GM23338 (cell line): ENCODE measurements at regions not wholly inside any gene's neighbourhood (a gene's known extent, or its start where the extent isn't known, plus 50 kb on each side); places are given as distances from the start of the nearest gene placed in this dataset.

Experiments
- ATAC-seq: fragments of 200-7000 bp; cut with Tn5 transposase; 3 replicates; pipeline ENCODE4 v1.9.1; 2020
- DNase-seq: peaks from one replicate; pipeline ENCODE4 v3.0.0-alpha.2; 2015; ENCODE audit warnings: low spot score
- H2AFZ ChIP-seq: fragments of 200-600 bp; sonication (generic); 2 replicates; pipeline ENCODE4 v1.8.0; 2016; ENCODE audit warnings: antibody characterized with exemption, mild to moderate bottlenecking, moderate library complexity
- H3F3A ChIP-seq: fragments of 200-600 bp; sonication (generic); replicated peaks from 2 replicates; pipeline ENCODE4 v1.8.0; 2017; ENCODE audit warnings: antibody characterized with exemption, mixed run types, low read depth
- H3K27ac ChIP-seq: fragments of 200-600 bp; sonication (generic); 2 replicates; pipeline ENCODE4 v1.6.1; 2016; ENCODE audit warnings: low read depth
- H3K27me3 ChIP-seq: fragments of 200-600 bp; sonication (generic); 2 replicates; pipeline ENCODE4 v1.8.0; 2016; ENCODE audit warnings: mild to moderate bottlenecking, mixed run types, moderate library complexity; ENCODE audit not compliant: insufficient read depth
- H3K36me3 ChIP-seq: fragments of 200-600 bp; sonication (generic); 2 replicates; pipeline ENCODE4 v1.8.0; 2016; ENCODE audit warnings: mild to moderate bottlenecking; ENCODE audit not compliant: insufficient read depth
- H3K4me1 ChIP-seq: fragments of 200-600 bp; sonication (generic); 2 replicates; pipeline ENCODE4 v1.8.0; 2016; ENCODE audit warnings: mild to moderate bottlenecking, moderate library complexity; ENCODE audit not compliant: insufficient read depth
- H3K4me2 ChIP-seq: fragments of 200-600 bp; sonication (generic); 2 replicates; pipeline ENCODE4 v1.7.1; 2017; ENCODE audit warnings: mixed run types
- H3K4me3 ChIP-seq: fragments of 200-600 bp; sonication (generic); 2 replicates; pipeline ENCODE4 v1.6.1; 2016; ENCODE audit warnings: mixed run types
- H3K79me2 ChIP-seq: fragments of 200-600 bp; sonication (generic); replicated peaks from 2 replicates; pipeline ENCODE4 v1.8.0; 2017; ENCODE audit warnings: mild to moderate bottlenecking; ENCODE audit not compliant: insufficient read depth
- H3K9me2 ChIP-seq: fragments of 200-600 bp; sonication (generic); 2 replicates; pipeline ENCODE4 v1.8.0; 2017; ENCODE audit not compliant: insufficient read depth
- H4K20me1 ChIP-seq: fragments of 200-600 bp; sonication (generic); replicated peaks from 2 replicates; pipeline ENCODE4 v1.8.0; 2017; ENCODE audit warnings: mild to moderate bottlenecking; ENCODE audit not compliant: insufficient read depth
- H3K27ac Mint-ChIP-seq: 2 replicates; pipeline ENCODE4 v1.8.0; 2020; ENCODE audit warnings: inconsistent platforms, mild to moderate bottlenecking, moderate library complexity, mixed read lengths
- H3K27me3 Mint-ChIP-seq: 3 replicates; pipeline ENCODE4 v1.8.0; 2022; ENCODE audit warnings: low read depth, mild to moderate bottlenecking, moderate library complexity, mixed read lengths, inconsistent platforms; ENCODE audit not compliant: insufficient read depth, poor library complexity
- H3K36me3 Mint-ChIP-seq: 3 replicates; pipeline ENCODE4 v1.8.0; 2021; ENCODE audit warnings: low read depth, mild to moderate bottlenecking, inconsistent platforms, moderate library complexity, mixed read lengths
- H3K4me1 Mint-ChIP-seq: 3 replicates; pipeline ENCODE4 v1.8.0; 2020; ENCODE audit warnings: mild to moderate bottlenecking, inconsistent platforms, mixed read lengths
- H3K4me3 Mint-ChIP-seq: 3 replicates; pipeline ENCODE4 v1.8.0; 2021; ENCODE audit warnings: moderate library complexity, mild to moderate bottlenecking, inconsistent platforms, mixed read lengths
- H3K9me3 Mint-ChIP-seq: 3 replicates; pipeline ENCODE4 v1.8.0; 2020; ENCODE audit warnings: moderate library complexity, mild to moderate bottlenecking, inconsistent platforms, mixed read lengths
- CREB1 ChIP-seq: fragments of 250-450 bp; sonication (Bioruptor Pico); IDR thresholded peaks from 2 replicates; pipeline ENCODE4 v1.5.0; 2020; ENCODE audit warnings: low read depth, mild to moderate bottlenecking, moderate library complexity
- CTCF ChIP-seq, 2 experiments: fragments of 200-600 bp in 1 of 2; sonication (generic) in 1 of 2; conservative IDR thresholded peaks; 2 replicates each; pipeline versions ENCODE4 v1.5.1 to v1.6.1; 2016 to 2017; ENCODE audit warnings: antibody characterized with exemption in 2 of 2, low read depth in 2 of 2, mild to moderate bottlenecking in 2 of 2, moderate library complexity in 1 of 2
- ETS1 ChIP-seq: IDR thresholded peaks from 2 replicates; pipeline ENCODE4 v1.6.1; 2016; ENCODE audit warnings: antibody characterized with exemption
- EZH2 ChIP-seq: fragments of 200-600 bp; sonication (generic); IDR thresholded peaks from one replicate; pipeline ENCODE4 v1.8.0; 2017; ENCODE audit warnings: antibody characterized with exemption, mild to moderate bottlenecking, low read depth; ENCODE audit not compliant: unreplicated experiment
- EZH2phosphoT487 ChIP-seq: fragments of 200-600 bp; sonication (generic); IDR thresholded peaks from one replicate; pipeline ENCODE4 v1.8.1; 2018; ENCODE audit warnings: antibody characterized with exemption; ENCODE audit not compliant: unreplicated experiment
- JUNB ChIP-seq: IDR thresholded peaks from one replicate; pipeline ENCODE4 v1.6.1; 2016; ENCODE audit warnings: antibody characterized with exemption; ENCODE audit not compliant: unreplicated experiment
- NANOG ChIP-seq: IDR thresholded peaks from 2 replicates; pipeline ENCODE4 v1.6.1; 2016; ENCODE audit warnings: antibody characterized with exemption, borderline replicate concordance
- POLR2AphosphoS5 ChIP-seq: IDR thresholded peaks from 2 replicates; pipeline ENCODE4 v1.6.1; 2016; ENCODE audit warnings: antibody characterized with exemption, low read depth
- REST ChIP-seq: IDR thresholded peaks from one replicate; pipeline ENCODE4 v1.6.1; 2018; ENCODE audit warnings: antibody characterized with exemption; ENCODE audit not compliant: unreplicated experiment
- STAT1 ChIP-seq: IDR thresholded peaks from one replicate; pipeline ENCODE4 v1.6.1; 2016; ENCODE audit warnings: antibody characterized with exemption; ENCODE audit not compliant: unreplicated experiment
- ZNF114 ChIP-seq: fragments of 250-450 bp; sonication (Bioruptor Pico); IDR thresholded peaks from 2 replicates; pipeline ENCODE4 v1.5.0; 2020; ENCODE audit warnings: mild to moderate bottlenecking, moderate library complexity
- ZNF331 ChIP-seq: fragments of 250-450 bp; sonication (Bioruptor Pico); IDR thresholded peaks from 2 replicates; pipeline ENCODE4 v1.5.0; 2020; ENCODE audit warnings: low read depth, mild to moderate bottlenecking, moderate library complexity
- ZNF462 ChIP-seq: fragments of 250-450 bp; sonication (Bioruptor Pico); IDR thresholded peaks from 2 replicates; pipeline ENCODE4 v1.5.0; 2020; ENCODE audit warnings: mild to moderate bottlenecking, moderate library complexity

GRCh38 chr3:178043084-178043483 lies 493.2 kb upstream of the KCNMB2 start:
- H3K36me3 ChIP-seq = no peaks in the 10 kb centered on the region
- no peaks in the 10 kb centered on the region for H3K79me2 ChIP-seq
- DNase-seq (no peak), ATAC-seq (no peak)
- Mint-ChIP-seq H3K27ac (no peak overlapping the region), H3K36me3 (no peaks in the 10 kb centered on the region), H3K4me3 (no peak overlapping the region), H3K4me1 (no peaks in the 10 kb centered on the region), H3K9me3 (no peaks in the 10 kb centered on the region), H3K27me3 (no peaks in the 10 kb centered on the region)
- 0 out of 2 replicates have a peak, but pooled peaks cover 3% of the 10 kb centered on the region for H3K9me2 ChIP-seq
- no peak overlapping the region for H2AFZ ChIP-seq
- H4K20me1 ChIP-seq = no peaks in the 10 kb centered on the region
- no peak overlapping the region for H3K27ac ChIP-seq
- no peak overlapping the region for H3K4me3 ChIP-seq
- TF ChIP-seq REST = no peak
- TF ChIP-seq ZNF462 (CRISPR knock-in tag) = no peak
- no peak for TF ChIP-seq ETS1
- TF ChIP-seq JUNB = no peak
- no peak for TF ChIP-seq NANOG
- TF ChIP-seq CREB1 (CRISPR knock-in tag) = no peak
- no peak for TF ChIP-seq ZNF331
- TF ChIP-seq ZNF114 = no peak
- no peak for TF ChIP-seq STAT1
- no peak for TF ChIP-seq POLR2AphosphoS5
- no peak for TF ChIP-seq EZH2phosphoT487
- TF ChIP-seq CTCF (conservative IDR thresholded peaks at IDR 0.05; ENCODE audit: low read depth in 2 of 2) = no peak
- TF ChIP-seq EZH2 = no peak
- H3F3A ChIP-seq = no peaks in the 10 kb centered on the region
- no peaks in the 10 kb centered on the region for H3K27me3 ChIP-seq
- no peaks in the 10 kb centered on the region for H3K4me1 ChIP-seq
- no peak overlapping the region for H3K4me2 ChIP-seq
